IMR-90 (cell line): ENCODE measurements at regions not wholly inside any gene's neighbourhood (a gene's known extent, or its start where the extent isn't known, plus 50 kb on each side); places are given as distances from the start of the nearest gene placed in this dataset.

Source experiments
- BHLHE40 ChIP-seq: fragments of 150-350 bp; IDR thresholded peaks from 2 replicates; pipeline ENCODE4 v1.6.1; 2016; ENCODE audit warnings: mild to moderate bottlenecking, low read depth, low read length
- CEBPB ChIP-seq: IDR thresholded peaks from 2 replicates; pipeline ENCODE4 v1.6.1; 2012; ENCODE audit warnings: low read depth, low read length, improper control_type of control experiment
- CTCF ChIP-seq: conservative IDR thresholded peaks from 2 replicates; pipeline ENCODE4 v1.5.1; 2012; ENCODE audit warnings: mild to moderate bottlenecking, low read depth, low read length, improper control_type of control experiment
- FOS ChIP-seq: fragments of 150-350 bp; IDR thresholded peaks from 2 replicates; pipeline ENCODE4 v1.6.1; 2016; ENCODE audit warnings: low read depth, low read length
- MAFK ChIP-seq: IDR thresholded peaks from 2 replicates; pipeline ENCODE4 v1.6.1; 2012; ENCODE audit warnings: low read depth, low read length, improper control_type of control experiment
- MAZ ChIP-seq: IDR thresholded peaks from 2 replicates; pipeline ENCODE4 v1.6.1; 2012; ENCODE audit warnings: low read depth, mild to moderate bottlenecking, low read length, improper control_type of control experiment, moderate library complexity, borderline replicate concordance
- MXI1 ChIP-seq: IDR thresholded peaks from 2 replicates; pipeline ENCODE4 v1.6.1; 2012; ENCODE audit warnings: low read depth, mild to moderate bottlenecking, low read length, moderate library complexity, borderline replicate concordance
- POLR2A ChIP-seq: IDR thresholded peaks from 2 replicates; pipeline ENCODE4 v1.6.1; 2012; ENCODE audit warnings: mild to moderate bottlenecking, low read depth, low read length
- RCOR1 ChIP-seq: IDR thresholded peaks from 2 replicates; pipeline ENCODE4 v1.6.1; 2012; ENCODE audit warnings: mild to moderate bottlenecking, low read length, improper control_type of control experiment; ENCODE audit not compliant: insufficient replicate concordance
- SMC3 ChIP-seq: fragments of 150-350 bp; IDR thresholded peaks from 2 replicates; pipeline ENCODE4 v1.6.1; 2016; ENCODE audit warnings: low read depth, mild to moderate bottlenecking, antibody characterized with exemption, low read length, moderate library complexity
- USF2 ChIP-seq: fragments of 150-350 bp; IDR thresholded peaks from 2 replicates; pipeline ENCODE4 v1.6.1; 2017; ENCODE audit warnings: mild to moderate bottlenecking, antibody characterized with exemption, low read length, low read depth

GRCh38 chr16:55386534-55387296, 62.7 kb downstream of the IRX6 start:
- TF ChIP-seq CTCF: no peak
- TF ChIP-seq POLR2A: no peak
- no peak for TF ChIP-seq CEBPB
- no peak for TF ChIP-seq BHLHE40
- no peak for TF ChIP-seq USF2
- no peak for TF ChIP-seq MAFK
- no peak for TF ChIP-seq SMC3
- TF ChIP-seq FOS: no peak
- TF ChIP-seq MXI1: no peak
- TF ChIP-seq MAZ: no peak
- no peak for TF ChIP-seq RCOR1
